ENCODE measurements at regions not wholly inside any gene's neighbourhood (a gene's known extent, or its start where the extent isn't known, plus 50 kb on each side); places are given as distances from the start of the nearest gene placed in this dataset.
A peak's percentile ranks its signal among the peaks of the same experiment; 100 is the strongest.

DNA sequence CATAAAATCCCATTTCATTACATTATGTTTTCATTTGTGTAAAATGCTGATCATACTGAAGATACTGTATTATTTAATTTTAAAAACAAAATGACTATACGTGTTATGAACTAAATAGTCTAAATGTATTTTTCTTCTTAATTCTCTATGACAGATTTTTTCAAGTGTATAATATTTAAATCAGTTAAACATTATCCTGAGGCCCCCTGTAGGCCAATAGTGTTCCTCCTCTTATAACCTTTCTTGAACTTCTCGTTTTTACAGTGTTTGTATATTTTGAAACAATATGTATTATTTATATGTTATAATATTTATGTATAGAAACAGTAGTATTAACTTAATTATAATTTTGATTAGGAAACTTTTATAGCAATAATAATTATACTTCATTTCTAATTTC lies 151.1 kb upstream of the CHORDC1 start:
- DNase-seq (ENCODE audit: low read depth) = no peak
- TF ChIP-seq, protein P1, sequence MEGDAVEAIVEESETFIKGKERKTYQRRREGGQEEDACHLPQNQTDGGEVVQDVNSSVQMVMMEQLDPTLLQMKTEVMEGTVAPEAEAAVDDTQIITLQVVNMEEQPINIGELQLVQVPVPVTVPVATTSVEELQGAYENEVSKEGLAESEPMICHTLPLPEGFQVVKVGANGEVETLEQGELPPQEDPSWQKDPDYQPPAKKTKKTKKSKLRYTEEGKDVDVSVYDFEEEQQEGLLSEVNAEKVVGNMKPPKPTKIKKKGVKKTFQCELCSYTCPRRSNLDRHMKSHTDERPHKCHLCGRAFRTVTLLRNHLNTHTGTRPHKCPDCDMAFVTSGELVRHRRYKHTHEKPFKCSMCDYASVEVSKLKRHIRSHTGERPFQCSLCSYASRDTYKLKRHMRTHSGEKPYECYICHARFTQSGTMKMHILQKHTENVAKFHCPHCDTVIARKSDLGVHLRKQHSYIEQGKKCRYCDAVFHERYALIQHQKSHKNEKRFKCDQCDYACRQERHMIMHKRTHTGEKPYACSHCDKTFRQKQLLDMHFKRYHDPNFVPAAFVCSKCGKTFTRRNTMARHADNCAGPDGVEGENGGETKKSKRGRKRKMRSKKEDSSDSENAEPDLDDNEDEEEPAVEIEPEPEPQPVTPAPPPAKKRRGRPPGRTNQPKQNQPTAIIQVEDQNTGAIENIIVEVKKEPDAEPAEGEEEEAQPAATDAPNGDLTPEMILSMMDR (IDR thresholded peaks at IDR 0.05; ENCODE audit: control insufficient read depth, extremely low read depth, insufficient read depth) = no peak
- no peak overlapping the region for H3K4me3 ChIP-seq (ENCODE audit: low read depth, low read length)

DNA sequence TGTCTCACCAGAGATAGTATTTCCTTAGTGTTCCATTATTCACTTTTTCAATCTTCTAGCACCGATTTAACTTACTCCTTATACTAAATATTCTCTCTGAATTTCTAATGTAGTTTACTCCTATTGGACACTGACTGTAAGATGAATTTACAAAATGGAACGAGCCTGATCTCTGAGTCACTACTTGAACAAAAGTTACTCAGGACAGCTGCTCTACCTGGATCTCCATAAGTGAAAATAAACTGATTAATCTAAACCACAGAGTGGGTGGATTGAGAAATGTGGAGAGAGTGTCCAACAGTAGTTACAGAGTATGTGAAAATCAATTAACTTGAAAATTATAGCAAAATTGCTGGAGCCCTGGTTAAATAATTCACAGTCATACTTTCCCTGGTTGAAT lies 141.7 kb upstream of the CHORDC1 start:
- no peak overlapping the region for H3K4me3 ChIP-seq (ENCODE audit: low read depth, low read length)
- no peak for DNase-seq (ENCODE audit: low read depth)
- TF ChIP-seq, protein P1 (IDR thresholded peaks at IDR 0.05; ENCODE audit: control insufficient read depth, extremely low read depth, insufficient read depth) = no peak

DNA sequence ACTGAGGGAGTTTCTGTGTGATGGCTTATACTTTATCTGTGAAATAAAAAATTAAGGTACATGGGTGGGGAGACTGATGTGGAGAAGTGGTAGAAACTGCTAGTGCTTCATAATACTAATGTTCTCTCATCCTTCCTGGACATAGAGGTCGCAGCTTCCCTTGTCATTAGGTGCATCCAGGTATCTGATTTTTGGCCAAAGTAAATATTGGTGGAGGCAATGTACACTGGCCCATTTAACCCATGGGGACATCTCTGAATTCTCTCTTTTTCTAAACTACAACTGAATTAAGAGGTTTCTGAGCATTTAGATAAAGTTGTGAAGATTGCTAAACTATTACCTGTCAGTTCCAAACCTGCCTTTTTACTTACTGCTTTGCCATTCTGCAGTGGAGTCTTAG lies 140.9 kb upstream of the CHORDC1 start:
- TF ChIP-seq, protein P1 (IDR thresholded peaks at IDR 0.05; ENCODE audit: control insufficient read depth, extremely low read depth, insufficient read depth) = 0 out of 2 replicates have a peak, but pooled peaks have one; percentile 14
- no peak overlapping the region for H3K4me3 ChIP-seq (ENCODE audit: low read depth, low read length)
- DNase-seq (ENCODE audit: low read depth) = peak; percentile 39

DNA sequence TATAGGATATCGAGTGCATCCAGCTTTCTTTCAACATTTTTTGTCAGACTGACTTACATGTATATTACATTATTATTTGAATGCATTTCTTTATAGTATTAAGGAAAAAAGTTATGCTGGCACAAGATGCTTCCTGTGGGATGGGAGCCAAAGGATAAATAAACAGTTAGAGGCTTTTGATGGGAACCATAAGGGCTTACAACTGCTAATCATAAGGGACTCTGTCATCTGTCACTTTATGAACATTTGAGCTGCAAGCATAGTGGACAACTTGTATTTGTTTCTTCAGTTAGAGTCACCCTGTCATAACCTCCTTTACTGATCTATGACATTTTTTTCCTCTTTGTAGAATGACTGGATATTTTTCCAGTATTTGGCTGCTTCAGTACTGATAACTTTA lies 132.4 kb upstream of the CHORDC1 start:
- TF ChIP-seq, protein P1 (IDR thresholded peaks at IDR 0.05; ENCODE audit: control insufficient read depth, extremely low read depth, insufficient read depth) = no peak
- H3K4me3 ChIP-seq (ENCODE audit: low read depth, low read length) = no peak overlapping the region
- DNase-seq (ENCODE audit: low read depth) = no peak

DNA sequence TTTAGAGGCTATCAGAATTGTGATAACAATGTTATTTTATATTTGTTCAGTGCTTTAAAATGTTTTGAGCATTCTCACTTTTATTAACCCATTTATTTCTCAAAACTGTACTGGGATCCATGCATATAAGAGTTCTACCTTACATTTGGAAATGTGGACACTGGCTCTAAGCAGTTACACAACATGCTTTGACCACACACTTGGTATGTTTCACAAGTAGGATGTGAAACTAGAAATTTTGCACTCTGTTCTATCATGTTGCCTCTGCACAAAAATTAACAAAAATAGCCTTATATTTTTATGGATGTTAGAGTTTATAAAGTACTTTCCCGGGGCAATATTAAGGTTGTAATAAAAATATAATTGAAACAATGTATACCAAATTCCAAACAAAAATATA lies 126.9 kb upstream of the CHORDC1 start:
- TF ChIP-seq, protein P1 (IDR thresholded peaks at IDR 0.05; ENCODE audit: control insufficient read depth, extremely low read depth, insufficient read depth) = no peak
- no peak for DNase-seq (ENCODE audit: low read depth)
- no peak overlapping the region for H3K4me3 ChIP-seq (ENCODE audit: low read depth, low read length)

DNA sequence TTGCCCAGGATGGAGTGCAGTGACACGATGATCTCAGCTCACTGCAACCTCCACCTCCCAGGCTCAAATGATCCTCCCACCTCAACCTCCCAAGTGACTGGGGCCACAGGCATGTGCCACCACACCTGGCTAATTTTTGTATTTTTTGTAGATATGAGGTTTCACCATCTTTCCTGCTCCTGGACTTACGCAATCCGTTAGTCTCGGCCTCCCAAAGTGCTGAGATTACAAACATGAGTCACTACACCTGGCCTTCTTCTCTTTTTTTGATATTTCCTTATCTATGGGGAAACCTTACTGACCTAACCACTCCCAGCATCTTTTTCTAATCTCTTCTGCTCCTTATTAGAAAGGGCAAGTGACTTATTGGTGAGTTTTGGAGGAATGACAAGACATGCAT lies 121.7 kb upstream of the CHORDC1 start:
- no peak for DNase-seq (ENCODE audit: low read depth)
- TF ChIP-seq, protein P1 (IDR thresholded peaks at IDR 0.05; ENCODE audit: control insufficient read depth, extremely low read depth, insufficient read depth) = no peak
- H3K4me3 ChIP-seq (ENCODE audit: low read depth, low read length) = no peak overlapping the region

DNA sequence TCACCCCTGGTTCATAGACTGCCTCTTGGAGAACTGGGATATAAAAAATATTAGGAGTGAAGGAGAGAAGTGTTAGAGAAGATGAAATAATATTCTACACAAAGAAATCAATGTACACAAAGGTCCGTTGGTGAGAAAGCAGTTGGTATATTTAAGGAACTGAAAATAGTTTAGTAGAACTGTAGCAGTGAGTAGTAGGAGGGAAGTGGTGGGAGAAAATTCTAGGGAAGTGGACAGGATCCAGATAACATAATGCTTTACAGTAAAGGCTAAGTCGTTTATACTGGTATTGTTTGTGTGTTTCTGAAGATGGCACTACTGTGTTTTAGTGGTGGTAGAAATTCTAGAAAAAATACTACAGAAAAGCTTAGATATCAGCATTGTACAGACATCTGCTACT lies 120.8 kb upstream of the CHORDC1 start:
- no peak for DNase-seq (ENCODE audit: low read depth)
- no peak overlapping the region for H3K4me3 ChIP-seq (ENCODE audit: low read depth, low read length)
- TF ChIP-seq, protein P1 (IDR thresholded peaks at IDR 0.05; ENCODE audit: control insufficient read depth, extremely low read depth, insufficient read depth) = no peak

Data from LNCaP clone FGC (cell line).